ENCODE measurements at regions not wholly inside any gene's neighbourhood (a gene's known extent, or its start where the extent isn't known, plus 50 kb on each side); places are given as distances from the start of the nearest gene placed in this dataset.

GRCh38 chr4:128630871-128631270, 178.6 kb upstream of the JADE1 start:
- TF ChIP-seq CTCF (optimal IDR thresholded peaks at IDR 0.05 in 1 of 3, IDR thresholded peaks at IDR 0.05 in 1 of 3, conservative IDR thresholded peaks at IDR 0.05 in 1 of 3; ENCODE audit: extremely low read depth in 1 of 3, insufficient read depth in 2 of 3, low read length in 3 of 3) = no peak
- TF ChIP-seq EZH2 (IDR thresholded peaks at IDR 0.05; ENCODE audit: low read length) = no peak

Measured in keratinocyte (primary cell).